ENCODE measurements at regions not wholly inside any gene's neighbourhood (a gene's known extent, or its start where the extent isn't known, plus 50 kb on each side); places are given as distances from the start of the nearest gene placed in this dataset.
"Not testable (repeated sequence)": the region's sequence is repeated elsewhere in the genome, so short reads cannot be mapped to it uniquely, and the experiment has no call there.

GRCh38 chr17:51398128-51398525, 137.8 kb downstream of the UTP18 start:
- in situ Hi-C loops (cut with MboI; ENCODE audit: low sequenced_read_pairs), result no loop called here
- Histone ChIP-seq H3K27me3 (ENCODE audit: low read depth) (peaks cover 6% of the 10 kb centered on the region; the same call in 1 of the 2 replicates), H3K36me3 (replicated peaks) (no peaks in the 10 kb centered on the region)

GRCh38 chr17:51398687-51399086, 138.3 kb downstream of the UTP18 start:
- in situ Hi-C loops (cut with MboI; ENCODE audit: low sequenced_read_pairs), result no loop called here
- Histone ChIP-seq H3K9me3 (no peaks in the 10 kb centered on the region), H3K4me1 (no peaks in the 10 kb centered on the region), H3K36me3 (replicated peaks) (no peaks in the 10 kb centered on the region), H3K27me3 (ENCODE audit: low read depth) (peaks cover 6% of the 10 kb centered on the region; the same call in 1 of the 2 replicates), H3K4me3 (no peak overlapping the region)
- no peak for DNase-seq (ENCODE audit: low spot score in 2 of 2)

More at GRCh38 chr17:51398128-51398525, 137.8 kb downstream of the UTP18 start:
- DNase-seq (ENCODE audit: low spot score in 2 of 2), result no peak
- no peaks in the 10 kb centered on the region for H3K9me3 ChIP-seq
- no peaks in the 10 kb centered on the region for H3K4me1 ChIP-seq
- no peak overlapping the region for H3K4me3 ChIP-seq

DNA sequence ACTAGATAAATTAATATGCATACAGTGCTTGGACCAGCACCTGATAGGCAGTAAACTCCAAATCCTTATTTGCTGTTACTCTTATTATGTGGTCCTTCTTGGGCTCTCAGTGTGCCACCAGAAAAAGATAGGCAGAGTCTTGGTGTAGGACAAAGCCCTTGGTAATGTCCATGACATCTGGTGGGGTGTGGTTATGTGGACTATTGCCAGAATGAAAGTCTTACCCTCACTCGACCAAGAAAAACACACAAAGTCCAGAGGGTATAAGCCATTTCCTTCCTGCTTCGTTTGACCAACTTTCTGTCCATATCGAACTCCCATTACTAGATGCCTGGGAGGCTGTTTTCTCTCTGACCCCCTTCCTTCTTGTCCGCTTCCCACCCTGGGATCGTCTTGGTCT, 140.9 kb downstream of the UTP18 start:
- Histone ChIP-seq H3K4me1 (no peaks in the 10 kb centered on the region), H3K36me3 (replicated peaks) (no peaks in the 10 kb centered on the region), H3K27me3 (ENCODE audit: low read depth) (peaks cover 6% of the 10 kb centered on the region; the same call in 1 of the 2 replicates), H3K9me3 (no peaks in the 10 kb centered on the region), H3K4me3 (no peak overlapping the region)
- no peak for DNase-seq (ENCODE audit: low spot score in 2 of 2)
- in situ Hi-C loops (cut with MboI; ENCODE audit: low sequenced_read_pairs), result no loop called here

GRCh38 chr17:51402899-51403298, 142.6 kb downstream of the UTP18 start:
- Histone ChIP-seq H3K36me3 (replicated peaks) (no peaks in the 10 kb centered on the region), H3K4me3 (no peak overlapping the region), H3K4me1 (no peaks in the 10 kb centered on the region), H3K27me3 (ENCODE audit: low read depth) (peaks cover 6% of the 10 kb centered on the region; the same call in 1 of the 2 replicates), H3K9me3 (no peaks in the 10 kb centered on the region)
- in situ Hi-C loops (cut with MboI; ENCODE audit: low sequenced_read_pairs), result no loop called here
- DNase-seq (ENCODE audit: low spot score in 2 of 2), result no peak

- H3K36me3 ChIP-seq (replicated peaks), result no peaks in the 10 kb centered on the region
- no peaks in the 10 kb centered on the region for H3K9me3 ChIP-seq
- no peak overlapping the region for H3K4me3 ChIP-seq
- DNase-seq (ENCODE audit: low spot score in 2 of 2), result no peak
- no peaks in the 10 kb centered on the region for H3K27me3 ChIP-seq (ENCODE audit: low read depth)
- in situ Hi-C loops (cut with MboI; ENCODE audit: low sequenced_read_pairs), result no loop called here
- no peaks in the 10 kb centered on the region for H3K4me1 ChIP-seq
These were observed 147.2 kb downstream of the UTP18 start for GRCh38 chr17:51407576-51407975.

DNA sequence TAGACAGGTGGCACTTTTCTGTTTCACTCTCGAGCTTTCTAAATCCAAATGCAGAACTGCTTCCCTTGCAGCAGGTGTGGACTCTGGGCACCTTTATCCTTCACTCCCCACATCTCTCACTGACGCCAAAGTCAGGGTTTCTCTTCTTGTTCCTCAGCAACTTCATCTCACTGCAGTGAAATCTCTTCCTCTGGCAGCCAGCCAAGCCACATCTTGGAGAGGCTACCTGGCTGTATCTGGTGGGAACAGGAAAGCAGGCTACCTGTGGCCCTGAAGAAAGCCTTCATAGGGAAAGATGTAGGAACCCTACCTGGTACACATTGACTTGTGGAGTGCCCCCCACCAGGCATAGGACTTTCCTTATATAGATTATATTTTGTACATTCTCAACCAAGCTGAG, 159.1 kb downstream of the UTP18 start:
- Histone ChIP-seq H3K36me3 (replicated peaks) (no peaks in the 10 kb centered on the region), H3K4me3 (no peak overlapping the region), H3K9me3 (no peaks in the 10 kb centered on the region), H3K27me3 (ENCODE audit: low read depth) (peaks cover 2% of the 10 kb centered on the region; the same call in 1 of the 2 replicates), H3K4me1 (no peaks in the 10 kb centered on the region)
- in situ Hi-C loops (cut with MboI; ENCODE audit: low sequenced_read_pairs), result no loop called here
- DNase-seq (ENCODE audit: low spot score in 2 of 2), result no peak

DNA sequence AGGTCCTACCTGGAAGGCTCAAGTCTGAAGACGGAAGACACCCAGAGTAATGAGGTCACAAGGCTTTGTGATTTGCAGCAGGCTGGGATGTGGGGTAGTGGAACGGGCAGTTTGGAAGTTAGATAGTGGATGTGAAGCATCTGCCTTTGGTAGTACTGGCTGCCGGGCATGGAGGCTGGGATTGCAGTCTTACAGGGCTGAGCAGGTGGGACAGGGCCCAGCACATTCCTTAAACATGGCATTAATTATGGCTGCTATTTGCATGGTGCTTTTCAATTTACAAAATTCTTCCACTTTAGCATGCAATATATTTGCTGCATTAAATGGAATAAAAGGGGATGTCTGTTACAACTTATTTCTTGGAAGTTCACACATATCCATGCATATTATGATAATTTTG, 161.2 kb downstream of the UTP18 start:
- Histone ChIP-seq H3K27me3 (ENCODE audit: low read depth) (no peaks in the 10 kb centered on the region), H3K4me3 (no peak overlapping the region), H3K4me1 (no peaks in the 10 kb centered on the region), H3K9me3 (no peaks in the 10 kb centered on the region), H3K36me3 (replicated peaks) (no peaks in the 10 kb centered on the region)
- in situ Hi-C loops (cut with MboI; ENCODE audit: low sequenced_read_pairs), result no loop called here
- no peak for DNase-seq (ENCODE audit: low spot score in 2 of 2)

GRCh38 chr17:51422634-51423033, 162.3 kb downstream of the UTP18 start:
- Histone ChIP-seq H3K4me3 (no peak overlapping the region), H3K9me3 (no peaks in the 10 kb centered on the region), H3K27me3 (ENCODE audit: low read depth) (no peaks in the 10 kb centered on the region), H3K4me1 (no peaks in the 10 kb centered on the region), H3K36me3 (replicated peaks) (no peaks in the 10 kb centered on the region)
- DNase-seq (ENCODE audit: low spot score in 2 of 2), result no peak
- in situ Hi-C loops (cut with MboI; ENCODE audit: low sequenced_read_pairs), result no loop called here

DNA sequence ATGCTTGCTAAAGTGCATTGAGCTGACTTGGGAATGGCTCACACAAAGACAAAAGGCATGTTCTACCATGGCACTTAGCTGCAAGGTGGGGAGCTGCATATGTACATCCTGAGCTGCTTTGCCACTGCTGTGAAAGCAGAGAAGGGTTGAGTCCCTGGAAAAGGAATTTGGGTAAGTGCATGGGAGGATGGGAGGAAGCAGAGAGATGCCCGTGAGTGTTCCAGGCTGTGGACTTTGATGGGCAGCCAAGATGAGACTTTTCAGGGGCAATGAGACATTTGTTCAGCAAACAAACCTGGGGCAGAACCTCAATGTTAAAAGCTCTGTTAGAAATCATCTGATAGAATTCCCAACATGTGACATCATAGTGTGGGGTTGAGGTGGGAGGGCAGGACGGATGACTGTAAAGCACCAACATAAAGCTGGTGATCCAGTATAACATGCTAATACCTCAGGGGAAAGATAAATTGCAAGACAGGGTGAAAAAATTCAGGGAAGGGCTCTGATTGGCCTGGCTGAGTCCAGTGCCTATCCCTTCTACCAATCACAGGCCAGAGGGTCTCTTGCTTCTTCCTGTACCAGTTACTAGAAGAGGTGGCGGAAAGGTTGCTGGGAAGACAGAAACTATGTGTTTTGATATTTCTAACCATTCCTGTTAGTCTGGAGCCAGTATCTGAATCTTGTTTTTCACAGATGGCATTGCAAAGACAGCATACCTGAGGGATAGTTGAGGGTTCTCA, 163.2 kb downstream of the UTP18 start:
- DNase-seq (ENCODE audit: low spot score in 2 of 2), result no peak
- Histone ChIP-seq H3K9me3 (no peaks in the 10 kb centered on the region), H3K36me3 (replicated peaks) (no peaks in the 10 kb centered on the region), H3K4me3 (no peak overlapping the region), H3K4me1 (no peaks in the 10 kb centered on the region), H3K27me3 (ENCODE audit: low read depth) (no peaks in the 10 kb centered on the region)
- in situ Hi-C loops (cut with MboI; ENCODE audit: low sequenced_read_pairs), result no loop called here

GRCh38 chr17:51425773-51426172, 165.4 kb downstream of the UTP18 start:
- Histone ChIP-seq H3K4me3 (no peak overlapping the region), H3K9me3 (no peaks in the 10 kb centered on the region), H3K4me1 (no peaks in the 10 kb centered on the region), H3K27me3 (ENCODE audit: low read depth) (no peaks in the 10 kb centered on the region), H3K36me3 (replicated peaks) (no peaks in the 10 kb centered on the region)
- no peak for DNase-seq (ENCODE audit: low spot score in 2 of 2)
- in situ Hi-C loops (cut with MboI; ENCODE audit: low sequenced_read_pairs), result no loop called here

DNA sequence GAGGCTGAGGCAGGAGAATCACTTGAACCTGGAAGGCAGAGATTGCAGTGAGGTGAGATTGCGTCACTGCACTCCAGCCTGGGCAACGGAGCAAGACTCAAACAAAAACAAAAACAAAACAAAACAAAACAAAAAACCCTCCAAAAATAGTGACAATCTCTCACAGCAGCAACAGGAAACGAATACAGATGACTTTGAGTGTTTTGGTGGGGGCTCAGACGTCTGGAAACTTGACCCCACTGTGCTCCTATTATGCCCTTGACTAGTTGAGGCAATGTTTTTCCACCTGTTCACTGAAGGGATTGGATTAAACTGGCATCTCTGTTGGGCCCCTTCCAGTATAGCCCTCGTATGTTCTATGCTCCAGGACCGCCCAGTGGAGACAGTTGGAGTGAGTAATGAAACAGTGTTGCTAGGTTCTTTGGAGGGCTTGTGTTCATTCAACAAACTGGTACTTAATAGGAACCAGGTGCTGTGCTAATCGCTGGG, 167.0 kb downstream of the UTP18 start:
- no peak for DNase-seq (ENCODE audit: low spot score in 2 of 2)

GRCh38 chr17:51427856-51428255, 167.5 kb downstream of the UTP18 start:
- H3K4me3 ChIP-seq, result no peak overlapping the region
- H3K27me3 ChIP-seq (ENCODE audit: low read depth), result no peaks in the 10 kb centered on the region
- in situ Hi-C loops (cut with MboI; ENCODE audit: low sequenced_read_pairs), result no loop called here
- H3K36me3 ChIP-seq (replicated peaks), result no peaks in the 10 kb centered on the region
- no peaks in the 10 kb centered on the region for H3K4me1 ChIP-seq
- DNase-seq (ENCODE audit: low spot score in 2 of 2), result no peak
- H3K9me3 ChIP-seq, result no peaks in the 10 kb centered on the region

More for the DNA sequence above, 167.0 kb downstream of the UTP18 start:
- H3K27me3 ChIP-seq (ENCODE audit: low read depth), result no peaks in the 10 kb centered on the region
- H3K4me1 ChIP-seq, result no peaks in the 10 kb centered on the region
- no peaks in the 10 kb centered on the region for H3K9me3 ChIP-seq
- in situ Hi-C loops (cut with MboI; ENCODE audit: low sequenced_read_pairs), result no loop called here
- no peaks in the 10 kb centered on the region for H3K36me3 ChIP-seq (replicated peaks)
- no peak overlapping the region for H3K4me3 ChIP-seq

DNA sequence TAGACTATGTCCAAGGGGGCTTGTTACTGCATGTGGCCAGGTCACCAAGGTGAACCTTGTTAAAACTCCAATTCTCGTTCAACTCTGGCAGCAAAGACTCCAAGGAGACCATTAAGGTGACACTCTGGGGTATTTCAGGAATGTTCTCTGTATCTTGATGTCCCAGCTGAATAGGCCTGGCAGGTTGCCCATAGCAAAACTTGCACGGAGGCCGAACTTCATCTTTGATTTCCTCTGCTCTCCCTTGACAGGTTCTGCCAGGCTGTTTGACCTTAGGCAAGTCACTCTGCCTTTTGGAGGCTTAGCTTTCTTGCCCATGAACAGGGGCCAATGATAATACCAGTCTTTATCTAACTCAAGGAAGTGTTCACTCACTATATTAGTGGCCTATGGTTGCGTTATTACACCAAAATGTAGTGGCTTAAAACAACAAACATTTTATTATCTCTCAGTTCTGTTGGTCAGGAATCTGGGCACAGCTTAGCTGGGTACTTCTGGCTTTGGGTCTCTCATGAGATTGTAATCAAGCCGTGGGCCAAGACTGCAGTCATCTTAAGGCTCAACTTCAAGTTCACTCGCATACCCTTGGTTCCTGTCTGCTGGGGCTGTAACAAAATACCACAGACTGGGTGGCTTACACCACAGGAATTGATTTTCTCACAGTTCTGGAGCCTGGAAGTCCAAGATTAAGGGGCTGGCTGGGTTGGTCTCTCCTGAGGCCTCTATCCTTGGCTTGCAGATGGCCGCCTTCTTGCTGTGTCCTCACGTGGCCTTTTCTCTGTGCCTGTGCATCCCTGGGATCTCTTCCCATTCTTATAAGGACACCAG, 168.5 kb downstream of the UTP18 start:
- H3K4me1 ChIP-seq, result no peaks in the 10 kb centered on the region
- in situ Hi-C loops (cut with MboI; ENCODE audit: low sequenced_read_pairs), result no loop called here
- no peaks in the 10 kb centered on the region for H3K9me3 ChIP-seq
- H3K27me3 ChIP-seq (ENCODE audit: low read depth), result no peaks in the 10 kb centered on the region
- DNase-seq (ENCODE audit: low spot score in 2 of 2), result no peak
- no peak overlapping the region for H3K4me3 ChIP-seq
- H3K36me3 ChIP-seq (replicated peaks), result no peaks in the 10 kb centered on the region

- H3K36me3 ChIP-seq (replicated peaks); H3K9me3 ChIP-seq; H3K4me3 ChIP-seq; H3K27me3 ChIP-seq (ENCODE audit: low read depth); DNase-seq (ENCODE audit: low spot score in 2 of 2); H3K4me1 ChIP-seq; in situ Hi-C loops (cut with MboI; ENCODE audit: low sequenced_read_pairs): not testable (repeated sequence)
These were observed 169.6 kb downstream of the UTP18 start for GRCh38 chr17:51429938-51430337.
